H1 (cell line): ENCODE measurements at regions not wholly inside any gene's neighbourhood (a gene's known extent, or its start where the extent isn't known, plus 50 kb on each side); places are given as distances from the start of the nearest gene placed in this dataset.

Source experiments
- CTCF ChIA-PET: fragments of 300-600 bp; sonication (Branson Sonifier 250); formaldehyde crosslinking; loops from one replicate; lab custom pipeline; 2021; ENCODE audit not compliant: partially characterized antibody; lab: Charles Lee
- POLR2A ChIA-PET: fragments of 300-600 bp; sonication (Branson Sonifier 250); formaldehyde crosslinking; loops from one replicate; lab custom pipeline; 2021; ENCODE audit warnings: inconsistent platforms; ENCODE audit not compliant: partially characterized antibody; lab: Charles Lee
- DNase-seq, 2 experiments: peaks; one replicate each; pipeline versions ENCODE4 v3.0.0 to v3.0.0-alpha.2; 2010 to 2022; ENCODE audit warnings: low spot score in 2 of 2, low read depth in 1 of 2, mixed read lengths in 1 of 2
- FAIRE-seq: peaks from 2 replicates; lab custom pipeline; 2011; peaks lifted over from hg19 to GRCh38; lab: Jason Lieb, UNC
- H2AFZ ChIP-seq: 2 replicates; pipeline ENCODE4 v1.8.1; 2012; ENCODE audit warnings: low read length, inconsistent platforms
- H2AK5ac ChIP-seq: 2 replicates; pipeline ENCODE4 v1.6.1; 2013; ENCODE audit warnings: low read depth, low read length
- H2BK120ac ChIP-seq: replicated peaks from 2 replicates; pipeline ENCODE3; 2013; ENCODE audit warnings: low read depth, low read length, inconsistent platforms
- H2BK12ac ChIP-seq: 2 replicates; pipeline ENCODE4 v1.6.1; 2013; ENCODE audit warnings: low read depth, low read length
- H2BK15ac ChIP-seq: 2 replicates; pipeline ENCODE4 v1.6.1; 2013; ENCODE audit warnings: low read length
- H2BK20ac ChIP-seq: 2 replicates; pipeline ENCODE4 v1.6.1; 2013; ENCODE audit warnings: low read length
- H2BK5ac ChIP-seq: 2 replicates; pipeline ENCODE4 v1.6.1; 2013; ENCODE audit warnings: low read depth, low read length
- H3K14ac ChIP-seq: 2 replicates; pipeline ENCODE4 v1.6.1; 2013; ENCODE audit warnings: inconsistent platforms; ENCODE audit not compliant: insufficient read length
- H3K18ac ChIP-seq: 2 replicates; pipeline ENCODE4 v1.6.1; 2013; ENCODE audit warnings: low read length; ENCODE audit errors: extremely low read depth
- H3K23ac ChIP-seq: 2 replicates; pipeline ENCODE4 v1.6.1; 2013; ENCODE audit warnings: inconsistent platforms; ENCODE audit not compliant: insufficient read length
- H3K23me2 ChIP-seq: 2 replicates; pipeline ENCODE4 v1.6.1; 2013; ENCODE audit warnings: low read depth, low read length
- H3K27ac ChIP-seq: 2 replicates; pipeline ENCODE4 v1.6.1; 2011; ENCODE audit warnings: low read depth, low read length, inconsistent platforms
- H3K27me3 ChIP-seq, 4 experiments: replicated peaks in 1 of 4; 1 replicate in 1 of 4; 2 replicates in 3 of 4; pipeline versions ENCODE4 v1.6.1 to v1.8.1; 2011 to 2013; ENCODE audit warnings: low read length in 3 of 4, mild to moderate bottlenecking in 3 of 4, inconsistent platforms in 2 of 4, mixed read lengths in 2 of 4, moderate library complexity in 1 of 4; ENCODE audit not compliant: control insufficient read depth in 3 of 4, insufficient read depth in 3 of 4; ENCODE audit errors: extremely low read depth in 1 of 4
- H3K36me3 ChIP-seq, 4 experiments: 2 replicates each; pipeline versions ENCODE4 v1.6.1 to v1.8.1; 2011 to 2013; ENCODE audit warnings: mild to moderate bottlenecking in 4 of 4, low read length in 3 of 4, moderate library complexity in 2 of 4, control low read depth in 1 of 4, inconsistent platforms in 1 of 4; ENCODE audit not compliant: insufficient read depth in 4 of 4, control insufficient read depth in 2 of 4
- H3K4ac ChIP-seq: replicated peaks from 2 replicates; pipeline ENCODE3; 2013; ENCODE audit warnings: low read length, low read depth, mixed read lengths, inconsistent platforms; ENCODE audit not compliant: insufficient read length
- H3K4me1 ChIP-seq, 4 experiments: replicated peaks in 1 of 4; 1 replicate in 1 of 4; 2 replicates in 3 of 4; pipeline versions ENCODE4 v1.6.1 to v1.8.1; 2011 to 2013; ENCODE audit warnings: low read length in 3 of 4, inconsistent platforms in 2 of 4, mixed read lengths in 1 of 4; ENCODE audit not compliant: insufficient read depth in 4 of 4, control insufficient read depth in 3 of 4
- H3K4me2 ChIP-seq, 2 experiments: 2 replicates each; pipeline versions ENCODE4 v1.6.1 to v1.8.1; 2011 to 2013; ENCODE audit warnings: low read depth in 2 of 2, low read length in 2 of 2, control low read depth in 1 of 2, inconsistent platforms in 1 of 2, mild to moderate bottlenecking in 1 of 2; ENCODE audit not compliant: insufficient read depth in 1 of 2
- H3K4me3 ChIP-seq, 4 experiments: fragments of 200-600, 300-600 bp in 1 of 4; sonication (generic), shearing (Covaris generic), sonication (Bioruptor Twin) in 1 of 4; 2 replicates each; pipeline versions ENCODE4 v1.5.1 to v1.8.1; 2011 to 2016; ENCODE audit warnings: low read length in 4 of 4, low read depth in 3 of 4, control low read depth in 2 of 4, inconsistent platforms in 2 of 4, mild to moderate bottlenecking in 2 of 4, mixed read lengths in 1 of 4, moderate library complexity in 1 of 4; ENCODE audit not compliant: insufficient read depth in 2 of 4; ENCODE audit errors: extremely low read depth in 1 of 4
- H3K56ac ChIP-seq: replicated peaks from 2 replicates; pipeline ENCODE3; 2013; ENCODE audit warnings: low read depth, mild to moderate bottlenecking, mixed read lengths, low read length, inconsistent platforms; ENCODE audit not compliant: insufficient read length
- H3K79me1 ChIP-seq: 2 replicates; pipeline ENCODE4 v1.6.1; 2013; ENCODE audit warnings: low read depth, low read length, control low read depth
- H3K79me2 ChIP-seq, 2 experiments: 2 replicates each; pipeline versions ENCODE4 v1.6.1 to v1.8.1; 2012 to 2013; ENCODE audit warnings: low read length in 2 of 2, mild to moderate bottlenecking in 2 of 2, inconsistent platforms in 1 of 2; ENCODE audit not compliant: insufficient read depth in 2 of 2, control insufficient read depth in 1 of 2
- H3K9ac ChIP-seq, 4 experiments: replicated peaks in 1 of 4; 1 replicate in 1 of 4; 2 replicates in 3 of 4; pipeline versions ENCODE4 v1.6.1 to v1.8.1; 2011 to 2013; ENCODE audit warnings: low read depth in 3 of 4, low read length in 3 of 4, control low read depth in 2 of 4, mild to moderate bottlenecking in 2 of 4, moderate library complexity in 2 of 4, inconsistent platforms in 1 of 4; ENCODE audit errors: extremely low read depth in 1 of 4
- H3K9me3 ChIP-seq, 2 experiments: 2 replicates each; pipeline versions ENCODE4 v1.6.1 to v1.8.1; 2012 to 2013; ENCODE audit warnings: mild to moderate bottlenecking in 2 of 2, moderate library complexity in 2 of 2, control low read depth in 1 of 2, inconsistent platforms in 1 of 2, low read depth in 1 of 2, low read length in 1 of 2, mixed read lengths in 1 of 2; ENCODE audit not compliant: insufficient read depth in 2 of 2
- H4K20me1 ChIP-seq, 2 experiments: replicated peaks in 1 of 2; 2 replicates each; pipeline versions ENCODE3 to v1.8.1; 2011 to 2013; ENCODE audit warnings: inconsistent platforms in 2 of 2, low read length in 2 of 2, mild to moderate bottlenecking in 1 of 2; ENCODE audit not compliant: insufficient read depth in 2 of 2, control insufficient read depth in 1 of 2
- H4K5ac ChIP-seq: 2 replicates; pipeline ENCODE4 v1.6.1; 2013; ENCODE audit warnings: low read length, low read depth, mixed read lengths, inconsistent platforms; ENCODE audit not compliant: insufficient read length
- H4K8ac ChIP-seq: 2 replicates; pipeline ENCODE4 v1.8.0; 2013; ENCODE audit warnings: mild to moderate bottlenecking, moderate library complexity, low read length, inconsistent platforms; ENCODE audit not compliant: insufficient read depth; ENCODE audit errors: extremely low read depth
- H4K91ac ChIP-seq: replicated peaks from 2 replicates; pipeline ENCODE3; 2013; ENCODE audit warnings: low read length, mixed read lengths, inconsistent platforms; ENCODE audit not compliant: insufficient read length
- ASH2L ChIP-seq: fragments of 200-600, 300-600 bp; sonication (generic); IDR thresholded peaks from one replicate; pipeline ENCODE4 v1.7.1; 2017; ENCODE audit warnings: low read length
- E2F6 ChIP-seq: IDR thresholded peaks from 2 replicates; pipeline ENCODE4 v1.6.1; 2012; ENCODE audit warnings: inconsistent platforms
- EP300 ChIP-seq, 2 experiments: IDR thresholded peaks; 1 replicate in 1 of 2; 2 replicates in 1 of 2; pipeline ENCODE4 v1.6.1; 2011 to 2012; ENCODE audit warnings: low read depth in 2 of 2, low read length in 2 of 2, mild to moderate bottlenecking in 2 of 2, borderline replicate concordance in 1 of 2, inconsistent platforms in 1 of 2, moderate library complexity in 1 of 2
- HDAC2 ChIP-seq, 2 experiments: fragments of 300-600 bp in 1 of 2; sonication (generic) in 1 of 2; IDR thresholded peaks; 2 replicates each; pipeline ENCODE4 v1.6.1; 2011 to 2012; ENCODE audit warnings: low read depth in 2 of 2, low read length in 2 of 2, mild to moderate bottlenecking in 2 of 2, moderate library complexity in 2 of 2, borderline replicate concordance in 1 of 2, inconsistent platforms in 1 of 2
- JUN ChIP-seq: IDR thresholded peaks from 2 replicates; pipeline ENCODE4 v1.6.1; 2011; ENCODE audit warnings: low read depth, mild to moderate bottlenecking, improper control_type of control experiment, low read length
- JUND ChIP-seq: IDR thresholded peaks from 2 replicates; pipeline ENCODE4 v1.6.1; 2011; ENCODE audit warnings: mild to moderate bottlenecking, improper control_type of control experiment, low read length
- NANOG ChIP-seq: IDR thresholded peaks from 2 replicates; pipeline ENCODE4 v1.6.1; 2011; ENCODE audit warnings: low read length, low read depth, mild to moderate bottlenecking, inconsistent platforms; ENCODE audit not compliant: insufficient read depth, poor library complexity, severe bottlenecking
- POU5F1 ChIP-seq: IDR thresholded peaks from 2 replicates; pipeline ENCODE4 v1.6.1; 2011; ENCODE audit warnings: low read depth, mild to moderate bottlenecking, low read length, moderate library complexity
- RNF2 ChIP-seq: fragments of 200-900, 300-1000 bp; sonication (generic); IDR thresholded peaks from 2 replicates; pipeline ENCODE4 v1.7.1; 2016; ENCODE audit warnings: borderline replicate concordance, low read depth, mild to moderate bottlenecking, antibody characterized with exemption, low read length; ENCODE audit not compliant: poor library complexity, severe bottlenecking; ENCODE audit errors: missing control alignments
- SIRT6 ChIP-seq: IDR thresholded peaks from one replicate; pipeline ENCODE4 v1.7.1; 2012; ENCODE audit warnings: low read length, inconsistent platforms
- WGBS, 2 experiments: shearing (Covaris generic) in 1 of 2; methylation state at CpG; one replicate each; pipeline versions ENCODE4 v1.1.6 to v1.1.7; 2013 to 2015; ENCODE audit warnings: low lambda C conversion rate in 2 of 2, mixed read lengths in 2 of 2, inconsistent platforms in 1 of 2, low coverage in 1 of 2, missing lambda C conversion rate in 1 of 2; ENCODE audit not compliant: insufficient replicate concordance in 2 of 2, insufficient coverage in 1 of 2, insufficient read length in 1 of 2; ENCODE audit errors: extremely low coverage in 1 of 2, missing lambda C conversion rate in 1 of 2; 5-methylcytosine and 5-hydroxymethylcytosine counted together

GRCh38 chr2:43102366-43103092 lies 123.9 kb downstream of the ZFP36L2 start:
- Histone ChIP-seq H3K27ac (no peak overlapping the region), H4K5ac (peak overlapping the region; percentile 41), H3K4me3 (no peak overlapping the region), H3K4me2 (no peak overlapping the region), H3K4ac (peak overlapping the region; percentile 22), H2AFZ (no peak overlapping the region), H2BK15ac (peak overlapping the region; percentile 21; the same call in 1 of the 2 replicates), H3K56ac (no peak overlapping the region), H2BK120ac (peak overlapping the region; percentile 73), H2BK12ac (peak overlapping the region; percentile 32; the same call in 1 of the 2 replicates), H2BK5ac (peak overlapping the region; percentile 87; the same call in 1 of the 2 replicates), H4K8ac (no peak overlapping the region), H2BK20ac (peak overlapping the region; percentile 24), H3K18ac (peak overlapping the region; percentile 93), H3K23ac (no peak overlapping the region), H3K4me1 (peaks cover 0 to 23% (median 14%) of the 10 kb centered on the region in 4 experiments; a peak in 5 of 7 replicates), H3K79me1 (no peaks in the 10 kb centered on the region), H3K14ac (no peak overlapping the region), H4K20me1 (no peaks in the 10 kb centered on the region), H3K9ac (no peak overlapping the region), H4K91ac (peak overlapping the region; percentile 83), H3K23me2 (no peaks in the 10 kb centered on the region; the same call in 1 of the 2 replicates), H3K36me3 (no peaks in the 10 kb centered on the region), H3K27me3 (peaks cover 0 to 16% (median 6%) of the 10 kb centered on the region in 4 experiments; a peak in 4 of 7 replicates), H3K9me3 (no peaks in the 10 kb centered on the region), H2AK5ac (no peak overlapping the region), H3K79me2 (no peaks in the 10 kb centered on the region)
- POLR2A ChIA-PET = interaction anchor here (0.7 to 2.8 kb wide), 6 partner anchors 8 to 150 kb away, joined by 3 to 13 read pairs (median 4); no protein-coding TSS in a partner anchor
- CTCF ChIA-PET = interaction anchor here (0.6 to 6.6 kb wide), 18 partner anchors 14 to 244 kb away, joined by 3 to 44 read pairs (median 4); partner anchors contain the start of gene ZFP36L2
- no peak for FAIRE-seq
- 82% methylated on average over 9 of the region's 9 CpGs; no CpG with 5 or more reads in 1 of the 2 experiments for WGBS, 2 experiments
- no peak for DNase-seq
- TF ChIP-seq RNF2 (no peak), POU5F1 (no peak), HDAC2 (IDR thresholded peaks at IDR 0.05; ENCODE audit: borderline replicate concordance in 1 of 2, low read depth in 2 of 2, low read length in 2 of 2) (no peak), JUN (no peak), ASH2L (no peak), SIRT6 (no peak), JUND (no peak), EP300 (IDR thresholded peaks at IDR 0.05; ENCODE audit: borderline replicate concordance in 1 of 2, low read depth in 2 of 2, low read length in 2 of 2) (no peak), E2F6 (no peak), NANOG (no peak)
